ENCODE measurements at regions not wholly inside any gene's neighbourhood (a gene's known extent, or its start where the extent isn't known, plus 50 kb on each side); places are given as distances from the start of the nearest gene placed in this dataset.

- no peak for TF ChIP-seq EZH2 (IDR thresholded peaks at IDR 0.05)
- no peak for TF ChIP-seq POLR2AphosphoS5 (IDR thresholded peaks at IDR 0.05; ENCODE audit: borderline replicate concordance, low read depth, low read length)
Observed at GRCh38 chr3:59171491-59171890, 121.7 kb upstream of the CFAP20DC start.
